HepG2 (cell line): ENCODE measurements at regions not wholly inside any gene's neighbourhood (a gene's known extent, or its start where the extent isn't known, plus 50 kb on each side); places are given as distances from the start of the nearest gene placed in this dataset.

Source experiments
- ATAC-seq: fragments of 200-7000 bp; cut with Tn5 transposase; 3 replicates; pipeline ENCODE4 v1.9.1; 2020; ENCODE audit warnings: mild to moderate bottlenecking, moderate library complexity
- BruUV-seq: library from RNA; stranded (reverse); fragments of 400-500 nt; replicated peaks from 2 replicates; lab custom pipeline; 2021; lab: Mats Ljungman, UMichigan
- CTCF ChIA-PET: fragments of 300-600 bp; formaldehyde crosslinking; extraction: SDS; loops from one replicate; lab custom pipeline; 2021; ENCODE audit warnings: low total read pairs, inconsistent platforms, low intra/inter-chr PET ratio; lab: Yijun Ruan, JAX
- POLR2A ChIA-PET: fragments of 350-600 bp; sonication (Branson Sonifier 250); formaldehyde crosslinking; loops from one replicate; lab custom pipeline; 2020; ENCODE audit warnings: antibody characterized with exemption, inconsistent platforms; lab: Yijun Ruan, JAX
- DNase-seq: peaks from one replicate; pipeline ENCODE4 v3.0.0-alpha.2; 2015; ENCODE audit warnings: low spot score
- FAIRE-seq: peaks from 3 replicates; lab custom pipeline; 2011; peaks lifted over from hg19 to GRCh38; lab: Jason Lieb, UNC
- H2AFZ ChIP-seq: one replicate; pipeline ENCODE4 v1.6.1; 2011; ENCODE audit warnings: low read length, inconsistent platforms
- H3K27ac ChIP-seq: fragments of 300-600 bp; 3 replicates; pipeline ENCODE4 v1.8.0; 2011; ENCODE audit warnings: mixed run types, mild to moderate bottlenecking, mixed read lengths, low read length, inconsistent platforms; ENCODE audit not compliant: insufficient read depth; ENCODE audit errors: extremely low read length
- H3K27me3 ChIP-seq, 2 experiments: fragments of 200-600 bp in 1 of 2; 2 replicates in 1 of 2; 3 replicates in 1 of 2; pipeline versions ENCODE4 v1.6.0 to v1.8.0; 2011; ENCODE audit warnings: low read length in 2 of 2, mild to moderate bottlenecking in 2 of 2, moderate library complexity in 2 of 2, inconsistent platforms in 1 of 2; ENCODE audit not compliant: insufficient read depth in 2 of 2, control insufficient read depth in 1 of 2
- H3K36me3 ChIP-seq, 2 experiments: fragments of 200-600 bp in 1 of 2; replicated peaks in 1 of 2; 2 replicates in 1 of 2; 3 replicates in 1 of 2; pipeline versions ENCODE4 v1.5.1 to v1.8.0; 2011; ENCODE audit warnings: low read length in 2 of 2, inconsistent platforms in 1 of 2; ENCODE audit not compliant: insufficient read depth in 2 of 2, control insufficient read depth in 1 of 2
- H3K4me1 ChIP-seq: 2 replicates; pipeline ENCODE4 v1.5.1; 2012; ENCODE audit warnings: low read length, inconsistent platforms; ENCODE audit not compliant: insufficient read depth
- H3K4me2 ChIP-seq: 2 replicates; pipeline ENCODE4 v1.6.0; 2011; ENCODE audit warnings: low read depth, low read length, inconsistent platforms
- H3K4me3 ChIP-seq, 3 experiments: fragments of 200-600 bp in 1 of 3; sonication (generic), shearing (Covaris generic) in 1 of 3; replicated peaks in 1 of 3; 2 replicates each; pipeline ENCODE4 v1.5.1; 2011 to 2016; ENCODE audit warnings: low read length in 3 of 3, inconsistent platforms in 2 of 3, low read depth in 2 of 3, mild to moderate bottlenecking in 2 of 3, control low read depth in 1 of 3, mixed read lengths in 1 of 3; ENCODE audit not compliant: insufficient read depth in 1 of 3
- H3K79me2 ChIP-seq: one replicate; pipeline ENCODE4 v1.6.1; 2011; ENCODE audit warnings: low read length, inconsistent platforms; ENCODE audit not compliant: insufficient read depth
- H3K9ac ChIP-seq: 2 replicates; pipeline ENCODE4 v1.6.0; 2011; ENCODE audit warnings: mild to moderate bottlenecking, low read depth, low read length, inconsistent platforms; ENCODE audit not compliant: insufficient read depth
- H3K9me3 ChIP-seq: 2 replicates; pipeline ENCODE4 v1.5.1; 2012; ENCODE audit warnings: mild to moderate bottlenecking, low read length
- H4K20me1 ChIP-seq: 2 replicates; pipeline ENCODE4 v1.6.0; 2011; ENCODE audit warnings: inconsistent platforms, mild to moderate bottlenecking, low read length, moderate library complexity; ENCODE audit not compliant: insufficient read depth
- HOXA9 ChIP-seq: sonication (generic); formaldehyde crosslinking; IDR thresholded peaks from 2 replicates; pipeline ENCODE4 v1.8.1; 2022; ENCODE audit warnings: missing genetic modification reagents, mild to moderate bottlenecking, moderate library complexity, borderline replicate concordance
- MBNL3 ChIP-seq: fragments of 250-450 bp; sonication (Bioruptor Pico); conservative IDR thresholded peaks from 2 replicates; pipeline ENCODE4 v1.8.0; 2022; ENCODE audit warnings: mild to moderate bottlenecking, inconsistent platforms
- MTF1 ChIP-seq: sonication (generic); formaldehyde crosslinking; IDR thresholded peaks from 2 replicates; pipeline ENCODE4 v1.5.0; 2020; ENCODE audit warnings: missing genetic modification reagents
- NFRKB ChIP-seq: fragments of 450-650 bp; IDR thresholded peaks from 2 replicates; pipeline ENCODE4 v1.6.1; 2017
- ONECUT2 ChIP-seq: sonication (generic); formaldehyde crosslinking; IDR thresholded peaks from 2 replicates; pipeline ENCODE4 v1.4.0; 2020; ENCODE audit warnings: missing genetic modification reagents
- RBFOX2 ChIP-seq: fragments of 200-400 bp; formaldehyde crosslinking; IDR thresholded peaks from 2 replicates; pipeline ENCODE4 v1.6.1; 2017; ENCODE audit warnings: low read depth, mild to moderate bottlenecking, low read length
- SIN3A ChIP-seq: IDR thresholded peaks from 2 replicates; pipeline ENCODE4 v1.6.1; 2011; ENCODE audit warnings: low read depth, mild to moderate bottlenecking, control low read depth, low read length, borderline replicate concordance
- SRSF4 ChIP-seq: fragments of 200-400 bp; formaldehyde crosslinking; IDR thresholded peaks from one replicate; pipeline ENCODE4 v1.6.1; 2018; ENCODE audit warnings: mild to moderate bottlenecking, low read depth, low read length, moderate library complexity; ENCODE audit not compliant: poor library complexity, severe bottlenecking
- ZC3H4 ChIP-seq: sonication (generic); formaldehyde crosslinking; IDR thresholded peaks from 2 replicates; pipeline ENCODE4 v1.4.0; 2020; ENCODE audit warnings: missing genetic modification reagents, borderline replicate concordance
- ZNF160 ChIP-seq: sonication (generic); formaldehyde crosslinking; IDR thresholded peaks from 2 replicates; pipeline ENCODE4 v1.8.0; 2022; ENCODE audit warnings: mild to moderate bottlenecking, inconsistent platforms, missing genetic modification reagents
- ZNF33B ChIP-seq: sonication (generic); formaldehyde crosslinking; IDR thresholded peaks from 2 replicates; pipeline ENCODE4 v1.5.1; 2020; ENCODE audit warnings: mild to moderate bottlenecking, missing genetic modification reagents
- ZNF556 ChIP-seq: sonication (generic); formaldehyde crosslinking; IDR thresholded peaks from 2 replicates; pipeline ENCODE4 v1.4.0; 2020; ENCODE audit warnings: mild to moderate bottlenecking, missing genetic modification reagents, borderline replicate concordance
- ZSCAN25 ChIP-seq: sonication (generic); formaldehyde crosslinking; IDR thresholded peaks from 2 replicates; pipeline ENCODE4 v1.8.0; 2022; ENCODE audit warnings: mild to moderate bottlenecking, missing genetic modification reagents
- WGBS: methylation state at CpG from one replicate; pipeline ENCODE4 v1.1.6; 2017; ENCODE audit warnings: low lambda C conversion rate; 5-methylcytosine and 5-hydroxymethylcytosine counted together
- in situ Hi-C: cut with HindIII; loops from 2 replicates; pipeline ENCODE4 v1.10.0; 2017; ENCODE audit warnings: low pct_unique_long_range_greater_than_20kb; ENCODE audit not compliant: extremely low pct_ligation_motif_present
- intact Hi-C: fragments of 100-400 bp; cut with micrococcal nuclease; formaldehyde crosslinking; loops from one replicate; pipeline ENCODE4 v1.10.0; 2022; ENCODE audit not compliant: unreplicated experiment
- TF ChIP-seq, protein P1 (sequence below): sonication (generic); formaldehyde crosslinking; IDR thresholded peaks from 2 replicates; pipeline ENCODE4 v1.4.0; 2020; ENCODE audit warnings: missing genetic modification reagents
- TF ChIP-seq, protein P2 (sequence below): sonication (generic); formaldehyde crosslinking; IDR thresholded peaks from 2 replicates; pipeline ENCODE4 v1.8.0; 2022; ENCODE audit warnings: missing genetic modification reagents, low read depth, mild to moderate bottlenecking, borderline replicate concordance

DNA sequence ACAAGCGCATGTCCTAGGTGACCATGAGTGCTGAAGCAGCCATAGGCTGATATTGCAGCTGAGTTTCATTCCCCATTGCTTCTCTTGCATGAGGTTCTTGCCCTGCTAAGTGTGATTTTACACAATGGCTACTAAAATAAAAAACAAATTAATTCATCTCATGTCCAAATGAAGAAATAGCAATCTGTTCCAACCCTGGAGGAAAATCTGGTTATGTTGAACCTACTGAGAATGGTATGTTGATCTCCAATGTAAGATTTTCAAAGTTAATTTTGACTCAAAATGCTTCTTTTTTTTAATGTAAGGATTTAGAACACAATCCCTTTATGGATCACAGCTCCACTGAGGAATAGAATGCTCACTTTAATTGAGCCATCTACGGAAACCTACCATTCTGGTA lies 254.2 kb upstream of the CRBN start (continued):
- TF ChIP-seq, protein P1, sequence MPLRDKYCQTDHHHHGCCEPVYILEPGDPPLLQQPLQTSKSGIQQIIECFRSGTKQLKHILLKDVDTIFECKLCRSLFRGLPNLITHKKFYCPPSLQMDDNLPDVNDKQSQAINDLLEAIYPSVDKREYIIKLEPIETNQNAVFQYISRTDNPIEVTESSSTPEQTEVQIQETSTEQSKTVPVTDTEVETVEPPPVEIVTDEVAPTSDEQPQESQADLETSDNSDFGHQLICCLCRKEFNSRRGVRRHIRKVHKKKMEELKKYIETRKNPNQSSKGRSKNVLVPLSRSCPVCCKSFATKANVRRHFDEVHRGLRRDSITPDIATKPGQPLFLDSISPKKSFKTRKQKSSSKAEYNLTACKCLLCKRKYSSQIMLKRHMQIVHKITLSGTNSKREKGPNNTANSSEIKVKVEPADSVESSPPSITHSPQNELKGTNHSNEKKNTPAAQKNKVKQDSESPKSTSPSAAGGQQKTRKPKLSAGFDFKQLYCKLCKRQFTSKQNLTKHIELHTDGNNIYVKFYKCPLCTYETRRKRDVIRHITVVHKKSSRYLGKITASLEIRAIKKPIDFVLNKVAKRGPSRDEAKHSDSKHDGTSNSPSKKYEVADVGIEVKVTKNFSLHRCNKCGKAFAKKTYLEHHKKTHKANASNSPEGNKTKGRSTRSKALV (CRISPR knock-in tag) = no peak
- no peak for TF ChIP-seq ZNF556 (CRISPR knock-in tag)
- no peak for TF ChIP-seq MTF1
- TF ChIP-seq MBNL3 = no peak
- TF ChIP-seq ZSCAN25 (CRISPR knock-in tag) = no peak
- TF ChIP-seq, all 625 proteins: peak for 0

DNA sequence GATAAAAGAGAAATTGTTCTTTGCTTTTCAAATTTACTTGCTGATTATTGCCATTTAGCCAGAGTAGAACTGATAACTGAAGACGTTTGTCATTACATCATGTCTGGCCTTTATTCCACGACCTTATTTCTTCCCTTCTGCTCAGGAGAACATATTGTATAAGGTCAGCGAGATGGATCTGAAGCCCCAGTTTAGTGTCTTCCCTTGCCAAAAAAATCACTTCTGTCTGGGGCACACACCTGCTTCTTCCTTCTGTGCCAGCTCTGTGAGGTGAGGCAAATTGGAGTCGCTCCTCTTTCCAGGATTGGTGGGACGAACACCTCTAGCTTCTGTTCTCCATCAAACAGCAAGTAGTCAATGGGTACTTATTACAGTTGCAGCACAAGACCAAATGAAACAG lies 250.3 kb upstream of the CRBN start:
- POLR2A ChIA-PET = no interaction called here
- CTCF ChIA-PET = no interaction called here
- H3K9me3 ChIP-seq = no peaks in the 10 kb centered on the region
- H3K27me3 ChIP-seq = no peaks in the 10 kb centered on the region
- in situ Hi-C loops (no loop called here), intact Hi-C loops (no loop called here)
- ATAC-seq = no peak
- no peaks in the 10 kb centered on the region for H3K36me3 ChIP-seq
- no peak overlapping the region for H2AFZ ChIP-seq
- no peaks in the 10 kb centered on the region for H4K20me1 ChIP-seq
- H3K4me3 ChIP-seq = no peak overlapping the region
- BruUV-seq = no TSS peak
- no peak overlapping the region for H3K27ac ChIP-seq
- WGBS = 0% methylated on average over 5 of the region's 5 CpGs
- DNase-seq = no peak
- no peak for TF ChIP-seq ZC3H4 (CRISPR knock-in tag)
- TF ChIP-seq ZNF160 (CRISPR knock-in tag) = no peak
- TF ChIP-seq SIN3A = no peak
- no peak for TF ChIP-seq NFRKB
- TF ChIP-seq HOXA9 (CRISPR knock-in tag) = no peak
- no peak for TF ChIP-seq SRSF4
- no peak for TF ChIP-seq ONECUT2 (CRISPR knock-in tag)
- TF ChIP-seq RBFOX2 = no peak
- TF ChIP-seq, protein P2, sequence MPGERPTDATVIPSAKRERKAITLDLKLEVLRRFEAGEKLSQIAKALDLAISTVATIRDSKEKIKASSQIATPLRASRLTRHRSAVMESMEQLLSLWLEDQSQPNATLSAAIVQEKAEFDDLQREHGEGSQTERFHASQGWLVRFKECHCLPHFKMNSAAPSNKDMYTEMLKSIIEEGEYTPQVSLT (CRISPR knock-in tag) = no peak
- no peak for TF ChIP-seq ZNF33B (CRISPR knock-in tag)
- no peaks in the 10 kb centered on the region for H3K79me2 ChIP-seq
- no peak for FAIRE-seq
- no peaks in the 10 kb centered on the region for H3K4me1 ChIP-seq
- no peak overlapping the region for H3K9ac ChIP-seq
- no peak overlapping the region for H3K4me2 ChIP-seq
